ENCODE measurements at regions not wholly inside any gene's neighbourhood (a gene's known extent, or its start where the extent isn't known, plus 50 kb on each side); places are given as distances from the start of the nearest gene placed in this dataset.

DNA sequence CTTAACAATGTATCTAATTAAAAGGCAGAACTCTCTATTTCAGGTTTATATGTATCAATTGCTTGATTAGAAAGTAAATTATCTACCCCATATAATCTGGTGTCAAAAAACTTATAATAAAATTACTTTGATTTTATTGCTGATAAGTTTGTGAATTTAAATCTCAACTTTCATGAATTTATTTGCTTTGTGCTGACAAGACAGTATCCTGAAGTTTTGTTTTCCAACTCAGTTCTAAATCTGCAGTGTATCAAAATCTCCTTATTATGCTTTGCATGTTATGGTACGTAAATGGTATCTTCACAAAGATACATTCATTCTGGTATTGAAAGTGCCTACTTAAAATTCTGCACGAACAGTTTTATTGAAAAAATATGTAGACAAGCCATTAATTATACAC lies 78.5 kb upstream of the ZNF717 start:
- TF ChIP-seq, protein P1, sequence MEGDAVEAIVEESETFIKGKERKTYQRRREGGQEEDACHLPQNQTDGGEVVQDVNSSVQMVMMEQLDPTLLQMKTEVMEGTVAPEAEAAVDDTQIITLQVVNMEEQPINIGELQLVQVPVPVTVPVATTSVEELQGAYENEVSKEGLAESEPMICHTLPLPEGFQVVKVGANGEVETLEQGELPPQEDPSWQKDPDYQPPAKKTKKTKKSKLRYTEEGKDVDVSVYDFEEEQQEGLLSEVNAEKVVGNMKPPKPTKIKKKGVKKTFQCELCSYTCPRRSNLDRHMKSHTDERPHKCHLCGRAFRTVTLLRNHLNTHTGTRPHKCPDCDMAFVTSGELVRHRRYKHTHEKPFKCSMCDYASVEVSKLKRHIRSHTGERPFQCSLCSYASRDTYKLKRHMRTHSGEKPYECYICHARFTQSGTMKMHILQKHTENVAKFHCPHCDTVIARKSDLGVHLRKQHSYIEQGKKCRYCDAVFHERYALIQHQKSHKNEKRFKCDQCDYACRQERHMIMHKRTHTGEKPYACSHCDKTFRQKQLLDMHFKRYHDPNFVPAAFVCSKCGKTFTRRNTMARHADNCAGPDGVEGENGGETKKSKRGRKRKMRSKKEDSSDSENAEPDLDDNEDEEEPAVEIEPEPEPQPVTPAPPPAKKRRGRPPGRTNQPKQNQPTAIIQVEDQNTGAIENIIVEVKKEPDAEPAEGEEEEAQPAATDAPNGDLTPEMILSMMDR (IDR thresholded peaks at IDR 0.05; ENCODE audit: insufficient read depth, low read length), result no peak
- TF ChIP-seq, protein P2, sequence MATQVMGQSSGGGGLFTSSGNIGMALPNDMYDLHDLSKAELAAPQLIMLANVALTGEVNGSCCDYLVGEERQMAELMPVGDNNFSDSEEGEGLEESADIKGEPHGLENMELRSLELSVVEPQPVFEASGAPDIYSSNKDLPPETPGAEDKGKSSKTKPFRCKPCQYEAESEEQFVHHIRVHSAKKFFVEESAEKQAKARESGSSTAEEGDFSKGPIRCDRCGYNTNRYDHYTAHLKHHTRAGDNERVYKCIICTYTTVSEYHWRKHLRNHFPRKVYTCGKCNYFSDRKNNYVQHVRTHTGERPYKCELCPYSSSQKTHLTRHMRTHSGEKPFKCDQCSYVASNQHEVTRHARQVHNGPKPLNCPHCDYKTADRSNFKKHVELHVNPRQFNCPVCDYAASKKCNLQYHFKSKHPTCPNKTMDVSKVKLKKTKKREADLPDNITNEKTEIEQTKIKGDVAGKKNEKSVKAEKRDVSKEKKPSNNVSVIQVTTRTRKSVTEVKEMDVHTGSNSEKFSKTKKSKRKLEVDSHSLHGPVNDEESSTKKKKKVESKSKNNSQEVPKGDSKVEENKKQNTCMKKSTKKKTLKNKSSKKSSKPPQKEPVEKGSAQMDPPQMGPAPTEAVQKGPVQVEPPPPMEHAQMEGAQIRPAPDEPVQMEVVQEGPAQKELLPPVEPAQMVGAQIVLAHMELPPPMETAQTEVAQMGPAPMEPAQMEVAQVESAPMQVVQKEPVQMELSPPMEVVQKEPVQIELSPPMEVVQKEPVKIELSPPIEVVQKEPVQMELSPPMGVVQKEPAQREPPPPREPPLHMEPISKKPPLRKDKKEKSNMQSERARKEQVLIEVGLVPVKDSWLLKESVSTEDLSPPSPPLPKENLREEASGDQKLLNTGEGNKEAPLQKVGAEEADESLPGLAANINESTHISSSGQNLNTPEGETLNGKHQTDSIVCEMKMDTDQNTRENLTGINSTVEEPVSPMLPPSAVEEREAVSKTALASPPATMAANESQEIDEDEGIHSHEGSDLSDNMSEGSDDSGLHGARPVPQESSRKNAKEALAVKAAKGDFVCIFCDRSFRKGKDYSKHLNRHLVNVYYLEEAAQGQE (IDR thresholded peaks at IDR 0.05; ENCODE audit: insufficient replicate concordance, low read depth), result no peak
- TF ChIP-seq POLR2AphosphoS5 (IDR thresholded peaks at IDR 0.05; ENCODE audit: low read depth), result no peak
- TF ChIP-seq SPI1 (IDR thresholded peaks at IDR 0.05; ENCODE audit: borderline replicate concordance, low read depth), result no peak
- no peak for TF ChIP-seq GABPA (IDR thresholded peaks at IDR 0.05; ENCODE audit: low read depth)

Measured in HL-60 (cell line).